HG03196 (cell line): ENCODE measurements at regions not wholly inside any gene's neighbourhood (a gene's known extent, or its start where the extent isn't known, plus 50 kb on each side); places are given as distances from the start of the nearest gene placed in this dataset.

ENCODE experiments used
- ATAC-seq: cut with Tn5 transposase; IDR thresholded peaks from one replicate; pipeline ENCODE4 v1.9.1; 2021; ENCODE audit not compliant: unreplicated experiment

GRCh38 chr16:85289760-85290625, 177.7 kb upstream of the CIBAR2 start:
- no peak for ATAC-seq

- ATAC-seq = no peak
These were observed 178.5 kb upstream of the CIBAR2 start for GRCh38 chr16:85290626-85291301.

GRCh38 chr16:85291302-85292148, 179.3 kb upstream of the CIBAR2 start:
- no peak for ATAC-seq

- no peak for ATAC-seq
These were observed 181.2 kb upstream of the CIBAR2 start for GRCh38 chr16:85293458-85293857.

GRCh38 chr16:85293904-85294642, 181.8 kb upstream of the CIBAR2 start:
- no peak for ATAC-seq

- ATAC-seq = no peak
These were observed 182.7 kb upstream of the CIBAR2 start for GRCh38 chr16:85294810-85295508.

GRCh38 chr16:85296859-85297660, 184.8 kb upstream of the CIBAR2 start:
- ATAC-seq = no peak

- no peak for ATAC-seq
These were observed 185.6 kb upstream of the CIBAR2 start for GRCh38 chr16:85297881-85298280.

- ATAC-seq = no peak
These were observed 188.2 kb upstream of the CIBAR2 start for GRCh38 chr16:85300406-85300968.

GRCh38 chr16:85301231-85301630, 189.0 kb upstream of the CIBAR2 start:
- ATAC-seq = no peak

GRCh38 chr16:85302018-85302847, 190.0 kb upstream of the CIBAR2 start:
- ATAC-seq = no peak

GRCh38 chr16:85302848-85303353, 190.6 kb upstream of the CIBAR2 start:
- no peak for ATAC-seq

GRCh38 chr16:85303354-85303883, 191.1 kb upstream of the CIBAR2 start:
- ATAC-seq = no peak

- ATAC-seq = no peak
These were observed 192.1 kb upstream of the CIBAR2 start for GRCh38 chr16:85304337-85304736.

- ATAC-seq = peak; percentile 49
These were observed 194.0 kb upstream of the CIBAR2 start for GRCh38 chr16:85306071-85306792.

GRCh38 chr16:85306793-85307551, 194.7 kb upstream of the CIBAR2 start:
- ATAC-seq = no peak
